HG03378 (cell line): ENCODE measurements at regions not wholly inside any gene's neighbourhood (a gene's known extent, or its start where the extent isn't known, plus 50 kb on each side); places are given as distances from the start of the nearest gene placed in this dataset.
"Not testable (repeated sequence)": the region's sequence is repeated elsewhere in the genome, so short reads cannot be mapped to it uniquely, and the experiment has no call there.

ENCODE experiments used
- ATAC-seq: cut with Tn5 transposase; IDR thresholded peaks from one replicate; pipeline ENCODE4 v1.9.1; 2021; ENCODE audit warnings: mild to moderate bottlenecking, moderate library complexity; ENCODE audit not compliant: unreplicated experiment

- ATAC-seq: no peak
Measured at GRCh38 chr2:146784602-146785001, 1060.2 kb upstream of the ACVR2A start.

- ATAC-seq: no peak
Measured at GRCh38 chr2:146777181-146777580, 1067.6 kb upstream of the ACVR2A start.

GRCh38 chr2:146776596-146776995, 1068.2 kb upstream of the ACVR2A start:
- no peak for ATAC-seq

GRCh38 chr2:146771531-146771930, 1073.3 kb upstream of the ACVR2A start:
- no peak for ATAC-seq

GRCh38 chr2:146764301-146764700, 1080.5 kb upstream of the ACVR2A start:
- no peak for ATAC-seq

- no peak for ATAC-seq
Measured at GRCh38 chr2:146762786-146763185, 1082.0 kb upstream of the ACVR2A start.

GRCh38 chr2:146754606-146755005, 1090.2 kb upstream of the ACVR2A start:
- ATAC-seq: no peak

- no peak for ATAC-seq
Measured at GRCh38 chr2:146748046-146748445, 1096.8 kb upstream of the ACVR2A start.

- no peak for ATAC-seq
Measured at GRCh38 chr2:146741260-146741659, 1103.6 kb upstream of the ACVR2A start.

- ATAC-seq: no peak
Measured at GRCh38 chr2:146734821-146735190, 1110.0 kb upstream of the ACVR2A start.

GRCh38 chr2:146734042-146734820, 1110.6 kb upstream of the ACVR2A start:
- peak; percentile 87 for ATAC-seq

- ATAC-seq: no peak
Measured at GRCh38 chr2:146730882-146731281, 1113.9 kb upstream of the ACVR2A start.

GRCh38 chr2:146721486-146721885, 1123.3 kb upstream of the ACVR2A start:
- no peak for ATAC-seq

- no peak for ATAC-seq
Measured at GRCh38 chr2:146720170-146720569, 1124.7 kb upstream of the ACVR2A start.

- no peak for ATAC-seq
Measured at GRCh38 chr2:146716591-146716990, 1128.2 kb upstream of the ACVR2A start.

GRCh38 chr2:146709004-146709403, 1135.8 kb upstream of the ACVR2A start:
- no peak for ATAC-seq

- no peak for ATAC-seq
Measured at GRCh38 chr2:146701183-146701582, 1143.6 kb upstream of the ACVR2A start.

GRCh38 chr2:146697307-146697706, 1147.5 kb upstream of the ACVR2A start:
- no peak for ATAC-seq

GRCh38 chr2:146696787-146697186, 1148.0 kb upstream of the ACVR2A start:
- ATAC-seq: not testable (repeated sequence)

- no peak for ATAC-seq
Measured at GRCh38 chr2:146681991-146682390, 1162.8 kb upstream of the ACVR2A start.

GRCh38 chr2:146678516-146678915, 1166.3 kb upstream of the ACVR2A start:
- no peak for ATAC-seq

GRCh38 chr2:146677280-146677679, 1167.5 kb upstream of the ACVR2A start:
- no peak for ATAC-seq

GRCh38 chr2:146669735-146670134, 1175.1 kb upstream of the ACVR2A start:
- no peak for ATAC-seq
